GM10266 (cell line): ENCODE measurements at regions not wholly inside any gene's neighbourhood (a gene's known extent, or its start where the extent isn't known, plus 50 kb on each side); places are given as distances from the start of the nearest gene placed in this dataset.

ENCODE experiments used
- DNase-seq: peaks from one replicate; pipeline ENCODE4 v3.0.0; 2012; ENCODE audit errors: extremely low spot score
- TF ChIP-seq, protein P1 (sequence below): IDR thresholded peaks from 2 replicates; pipeline ENCODE4 v1.5.1; 2012; ENCODE audit warnings: mild to moderate bottlenecking, low read depth; ENCODE audit not compliant: control insufficient read depth, insufficient read depth; ENCODE audit errors: missing control alignments

DNA sequence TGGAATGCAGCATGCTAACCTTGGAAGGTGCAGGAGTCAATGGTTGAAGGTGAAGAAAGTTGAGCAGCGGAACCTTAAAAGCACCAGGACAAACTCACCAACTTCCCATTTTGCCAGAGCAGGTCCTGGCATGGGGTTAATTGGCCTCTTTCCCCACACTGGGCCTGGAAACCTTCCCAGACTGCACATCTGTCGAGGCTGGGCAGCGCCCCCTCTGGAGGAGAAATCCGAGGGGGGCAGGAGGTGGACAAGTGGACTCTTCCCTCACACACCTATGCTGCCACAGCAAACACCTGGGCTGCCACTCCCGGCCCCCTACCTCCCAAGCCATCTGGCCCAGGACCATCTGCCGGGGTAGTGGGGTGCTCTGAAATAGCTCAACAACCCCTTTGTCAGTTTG lies 232.4 kb downstream of the CBLN1 start:
- no peak for DNase-seq
- TF ChIP-seq, protein P1, sequence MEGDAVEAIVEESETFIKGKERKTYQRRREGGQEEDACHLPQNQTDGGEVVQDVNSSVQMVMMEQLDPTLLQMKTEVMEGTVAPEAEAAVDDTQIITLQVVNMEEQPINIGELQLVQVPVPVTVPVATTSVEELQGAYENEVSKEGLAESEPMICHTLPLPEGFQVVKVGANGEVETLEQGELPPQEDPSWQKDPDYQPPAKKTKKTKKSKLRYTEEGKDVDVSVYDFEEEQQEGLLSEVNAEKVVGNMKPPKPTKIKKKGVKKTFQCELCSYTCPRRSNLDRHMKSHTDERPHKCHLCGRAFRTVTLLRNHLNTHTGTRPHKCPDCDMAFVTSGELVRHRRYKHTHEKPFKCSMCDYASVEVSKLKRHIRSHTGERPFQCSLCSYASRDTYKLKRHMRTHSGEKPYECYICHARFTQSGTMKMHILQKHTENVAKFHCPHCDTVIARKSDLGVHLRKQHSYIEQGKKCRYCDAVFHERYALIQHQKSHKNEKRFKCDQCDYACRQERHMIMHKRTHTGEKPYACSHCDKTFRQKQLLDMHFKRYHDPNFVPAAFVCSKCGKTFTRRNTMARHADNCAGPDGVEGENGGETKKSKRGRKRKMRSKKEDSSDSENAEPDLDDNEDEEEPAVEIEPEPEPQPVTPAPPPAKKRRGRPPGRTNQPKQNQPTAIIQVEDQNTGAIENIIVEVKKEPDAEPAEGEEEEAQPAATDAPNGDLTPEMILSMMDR = no peak

DNA sequence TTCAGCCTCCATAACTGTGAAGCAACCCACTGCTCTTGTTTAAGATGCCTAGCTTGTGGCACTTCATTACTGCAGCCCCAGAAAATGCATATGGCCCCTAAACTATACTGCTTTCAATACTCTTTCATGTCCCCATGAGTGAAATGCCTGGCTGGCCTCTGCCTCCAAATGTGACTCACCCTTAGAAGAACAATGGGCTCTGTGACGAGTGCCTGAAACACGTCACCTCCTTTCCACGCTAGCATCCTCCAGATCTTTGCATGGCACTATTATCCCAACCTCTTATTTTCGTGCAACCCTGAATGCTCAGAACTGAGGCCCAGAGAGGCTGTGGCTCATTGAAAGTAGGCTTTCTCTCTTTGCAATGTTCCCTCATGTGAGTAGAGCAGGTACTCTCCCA lies 233.1 kb downstream of the CBLN1 start:
- DNase-seq = no peak
- TF ChIP-seq, protein P1 = no peak

DNA sequence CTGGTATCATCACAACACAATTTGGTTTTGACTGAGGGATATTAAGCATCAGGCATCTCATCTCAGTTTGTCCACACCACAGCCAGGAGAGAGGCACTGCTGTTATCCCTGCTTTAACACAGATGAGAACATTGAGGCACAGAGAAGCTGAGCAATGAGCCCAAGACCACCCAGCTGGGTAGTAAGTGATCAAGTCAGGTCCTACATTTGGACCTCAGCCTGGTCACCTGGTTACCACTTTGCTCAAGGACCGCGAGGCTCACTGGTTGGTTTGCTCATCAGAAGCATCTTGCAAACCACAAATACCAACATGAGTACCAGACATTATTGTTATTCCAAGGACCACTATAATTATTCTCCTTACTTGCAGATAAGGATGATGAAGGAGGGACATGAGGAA lies 245.5 kb downstream of the CBLN1 start:
- DNase-seq = no peak
- TF ChIP-seq, protein P1 = no peak

DNA sequence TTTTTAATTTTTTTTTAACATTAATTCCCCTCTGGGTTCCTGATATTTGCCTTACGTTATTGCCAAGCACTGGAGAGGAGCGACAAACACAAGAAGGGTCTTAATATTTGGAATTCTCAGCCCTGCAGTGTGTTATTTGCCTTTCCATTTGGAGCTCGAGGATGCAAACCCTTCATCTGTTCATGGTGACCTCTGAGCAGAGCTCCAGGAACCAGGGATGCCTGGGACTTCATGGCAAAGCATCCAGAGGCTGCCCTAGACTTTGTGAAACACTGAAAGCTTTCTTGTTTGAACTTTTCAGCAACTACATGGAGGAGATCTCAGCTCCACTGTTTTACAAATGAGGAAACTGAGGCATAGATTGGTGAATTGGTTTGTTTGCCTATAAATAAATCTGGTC lies 254.2 kb downstream of the CBLN1 start:
- no peak for DNase-seq
- TF ChIP-seq, protein P1 = no peak

DNA sequence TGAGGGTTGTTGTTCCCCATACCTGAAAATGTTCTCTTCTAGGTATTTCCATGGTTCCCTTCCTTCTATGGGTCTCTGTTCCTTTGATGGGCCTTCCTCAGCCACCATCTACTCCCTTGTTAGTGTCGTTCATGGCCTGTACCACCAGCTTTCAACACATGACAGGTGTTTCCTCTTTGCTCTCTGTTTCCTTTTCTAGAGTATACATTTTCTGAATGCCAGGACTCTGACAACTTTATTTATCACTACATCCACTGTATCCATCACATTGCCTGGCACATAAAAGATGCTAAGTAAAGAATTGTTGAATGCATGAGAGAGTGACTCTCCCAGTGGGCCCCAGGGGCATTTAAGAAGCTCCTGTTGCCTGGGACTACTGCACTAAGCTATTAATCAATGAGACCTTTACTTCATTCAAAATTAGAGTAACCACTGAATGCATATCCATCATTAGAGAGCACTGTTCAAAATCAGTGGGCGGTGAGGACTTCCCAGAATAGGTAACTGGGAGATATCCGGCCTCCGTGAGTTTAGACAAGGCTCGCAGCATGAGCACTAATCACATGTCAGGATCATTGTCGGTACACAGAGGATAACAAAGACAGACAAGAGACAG lies 255.0 kb downstream of the CBLN1 start:
- DNase-seq = no peak
- TF ChIP-seq, protein P1 = no peak

DNA sequence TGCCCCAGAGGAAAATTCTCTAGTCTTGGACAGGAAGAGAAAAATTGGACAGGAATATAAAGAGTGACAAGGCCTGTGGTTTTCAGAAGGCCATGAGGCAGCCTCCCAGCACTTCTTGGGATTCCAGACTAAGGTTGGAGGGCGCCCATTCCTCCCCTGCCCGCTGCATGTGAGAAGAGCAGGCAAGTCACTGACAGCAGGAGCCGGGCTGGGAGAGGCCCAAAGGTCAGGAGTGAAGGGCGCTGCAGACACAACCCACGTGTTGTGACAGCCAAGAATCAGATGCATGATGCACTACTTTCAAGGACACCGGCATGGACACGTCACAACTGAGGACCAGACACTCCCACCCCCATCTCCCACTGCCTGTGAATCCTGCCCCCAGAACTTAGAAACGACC lies 256.7 kb downstream of the CBLN1 start:
- TF ChIP-seq, protein P1 = no peak
- no peak for DNase-seq

DNA sequence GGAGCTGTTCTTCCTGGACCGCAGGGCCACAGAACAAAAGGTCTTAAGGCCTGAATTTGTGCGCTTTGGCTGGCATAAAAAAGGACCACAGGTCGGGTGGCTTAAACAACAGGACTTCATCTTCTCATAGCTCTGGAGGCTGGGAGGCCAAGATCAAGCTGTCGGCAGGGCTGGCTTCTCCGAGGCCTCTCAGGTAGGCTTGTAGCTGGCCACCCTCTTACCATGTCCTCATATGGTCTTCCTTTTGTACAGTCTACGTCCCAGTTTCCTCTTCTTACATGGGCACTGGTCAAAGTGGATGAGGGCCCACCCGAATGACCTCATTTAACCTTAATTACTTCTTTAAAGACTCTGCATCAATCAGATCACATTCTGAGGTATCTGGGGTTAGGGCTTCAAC lies 257.6 kb downstream of the CBLN1 start:
- TF ChIP-seq, protein P1 = no peak
- DNase-seq = no peak
